ENCODE measurements at regions not wholly inside any gene's neighbourhood (a gene's known extent, or its start where the extent isn't known, plus 50 kb on each side); places are given as distances from the start of the nearest gene placed in this dataset.

DNA sequence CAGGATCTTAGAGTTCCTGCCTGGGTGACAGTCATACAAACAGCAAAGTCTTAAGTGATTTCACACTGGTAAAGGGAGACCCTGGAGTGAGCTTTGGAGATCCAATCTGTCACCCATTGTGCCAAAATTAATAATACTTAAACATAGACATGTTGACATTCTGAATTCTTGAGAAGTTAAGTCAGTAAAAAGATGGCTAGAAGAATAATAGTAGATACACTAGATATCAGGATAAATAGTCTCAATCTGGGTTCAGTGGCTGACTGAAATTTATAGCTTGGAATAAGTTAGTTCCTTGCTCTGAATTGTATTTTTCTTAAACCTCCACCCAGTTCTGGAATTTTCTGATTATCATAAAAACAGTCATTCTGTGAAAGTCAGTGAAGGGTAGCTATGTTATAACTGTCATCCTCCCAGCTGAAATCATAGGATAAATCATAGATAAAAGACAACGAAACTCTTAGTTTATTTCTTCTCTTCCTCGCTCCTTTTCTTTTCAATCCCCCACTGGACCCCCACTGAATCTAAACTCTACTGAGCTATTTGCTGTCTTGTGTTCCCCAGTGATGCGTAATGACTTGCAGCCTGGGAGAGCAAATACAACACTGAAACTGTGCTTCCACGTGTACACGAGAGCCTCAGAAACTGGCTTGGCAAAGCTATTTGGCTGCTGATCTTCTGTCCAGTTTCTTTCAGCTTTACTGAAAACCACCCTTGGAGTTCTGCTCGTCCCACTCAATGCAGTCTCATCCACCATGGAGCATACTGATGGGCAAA is 175.4 kb upstream of the TP63 start:
- no peak for DNase-seq

DNA sequence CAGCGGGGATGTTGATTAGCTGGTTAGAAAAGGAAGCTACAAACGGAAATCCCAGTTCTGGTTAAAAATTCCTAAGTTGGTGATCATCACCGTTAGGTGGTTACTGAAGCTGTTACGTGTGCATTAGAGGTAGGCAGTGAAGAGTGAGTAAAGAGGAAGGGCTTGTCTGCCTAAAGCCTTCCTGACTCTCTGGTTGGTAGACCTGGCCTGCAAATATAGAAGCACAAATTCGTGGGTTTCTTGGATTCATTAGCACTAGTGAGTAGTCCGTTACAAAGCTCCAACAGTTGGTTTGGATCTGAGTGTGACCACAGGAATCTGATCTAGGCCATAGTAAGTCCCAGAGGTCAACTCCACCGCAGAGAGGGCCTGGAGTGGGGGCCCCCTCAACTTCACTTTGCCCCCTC is 174.0 kb upstream of the TP63 start:
- no peak for DNase-seq

DNA sequence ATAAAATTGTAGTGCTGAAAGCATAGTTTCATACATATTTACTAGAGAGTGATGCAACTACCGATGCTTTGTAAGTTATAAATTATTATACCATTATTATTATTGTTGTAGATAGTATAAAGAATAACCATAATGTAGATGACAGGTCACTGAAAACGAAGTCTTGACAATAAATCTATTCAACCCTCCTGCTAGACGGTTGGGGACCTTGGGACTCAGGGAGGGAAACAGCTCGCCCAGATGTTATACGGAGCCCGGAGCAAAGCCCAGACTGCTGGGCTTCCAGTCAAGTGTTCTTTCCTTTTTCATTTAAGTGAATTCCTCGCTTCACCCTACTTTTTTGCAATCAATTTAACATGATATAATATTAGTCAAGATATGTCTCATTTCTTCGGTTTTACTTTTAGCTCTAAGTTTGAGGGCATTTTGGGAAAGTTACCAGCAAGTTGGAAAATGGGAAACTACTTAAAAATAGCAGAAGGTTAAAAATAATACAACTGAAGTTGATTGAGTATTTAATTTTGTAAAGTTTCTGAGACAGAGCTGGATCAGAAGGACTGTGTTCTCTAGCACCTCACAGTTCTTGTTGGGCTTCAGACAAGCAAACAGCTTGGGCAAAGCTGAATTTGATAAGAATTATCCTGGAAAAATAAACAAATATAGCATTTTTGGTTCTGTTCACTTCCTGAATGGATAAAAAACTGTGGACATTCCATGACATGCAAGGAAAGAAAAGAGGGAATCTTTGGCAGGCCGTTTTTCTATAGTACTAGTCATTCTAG is 173.4 kb upstream of the TP63 start:
- DNase-seq = no peak

DNA sequence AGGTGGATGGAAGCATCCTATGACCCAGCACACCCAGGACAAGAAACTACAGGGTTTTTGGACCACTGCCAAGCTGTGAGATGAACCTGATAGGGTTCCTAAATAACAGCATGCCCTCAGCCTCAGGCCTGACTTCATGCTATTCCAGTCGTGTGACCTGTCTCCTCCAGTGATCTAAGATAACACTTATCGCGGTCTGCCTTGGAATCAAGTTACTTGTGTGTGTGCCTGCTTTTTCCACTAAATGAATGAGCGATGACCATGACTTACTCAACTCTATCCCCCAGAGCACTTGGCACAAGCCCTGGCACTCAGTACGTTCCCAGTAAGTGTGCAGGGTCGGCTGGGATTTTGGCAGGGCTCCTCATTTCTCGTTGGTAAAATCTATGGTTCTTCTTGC is 172.7 kb upstream of the TP63 start:
- no peak for DNase-seq

DNA sequence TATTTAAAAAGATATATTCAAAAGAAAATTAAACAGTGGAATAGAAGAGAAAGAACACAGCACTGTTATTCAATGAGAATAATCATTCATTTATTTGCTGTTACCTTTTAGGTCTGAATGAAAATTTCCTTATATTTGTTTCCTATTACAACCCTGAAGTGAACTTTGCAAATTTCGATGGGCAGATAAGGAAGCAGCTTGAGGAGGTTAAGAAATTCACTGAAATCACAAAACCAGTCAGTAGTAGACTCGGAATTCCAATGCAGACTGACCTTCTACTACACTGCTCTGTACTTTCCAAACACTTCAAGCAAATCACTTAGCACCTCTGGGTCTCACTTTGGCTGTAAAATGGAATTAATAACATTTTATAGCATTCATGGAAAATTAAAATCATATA is 172.0 kb upstream of the TP63 start:
- DNase-seq = no peak

DNA sequence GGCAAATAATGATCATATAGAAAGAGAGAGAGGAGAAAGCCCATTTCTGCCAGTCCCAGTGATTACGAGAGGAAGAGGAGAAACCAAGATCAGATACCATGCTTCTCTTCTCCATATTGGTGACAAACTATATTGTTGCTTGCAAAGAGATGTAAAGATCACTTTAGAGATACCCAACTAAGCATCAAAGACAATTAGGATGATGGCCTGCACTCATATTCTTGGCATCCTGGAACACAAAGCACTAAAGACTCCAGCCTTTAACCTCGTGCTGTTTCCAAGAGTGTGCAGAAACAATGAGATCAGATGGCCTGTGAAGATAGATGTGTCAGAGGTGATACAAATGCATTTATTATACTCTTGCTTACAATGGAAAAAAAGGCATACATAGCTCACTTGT is 170.7 kb upstream of the TP63 start:
- no peak for DNase-seq

DNA sequence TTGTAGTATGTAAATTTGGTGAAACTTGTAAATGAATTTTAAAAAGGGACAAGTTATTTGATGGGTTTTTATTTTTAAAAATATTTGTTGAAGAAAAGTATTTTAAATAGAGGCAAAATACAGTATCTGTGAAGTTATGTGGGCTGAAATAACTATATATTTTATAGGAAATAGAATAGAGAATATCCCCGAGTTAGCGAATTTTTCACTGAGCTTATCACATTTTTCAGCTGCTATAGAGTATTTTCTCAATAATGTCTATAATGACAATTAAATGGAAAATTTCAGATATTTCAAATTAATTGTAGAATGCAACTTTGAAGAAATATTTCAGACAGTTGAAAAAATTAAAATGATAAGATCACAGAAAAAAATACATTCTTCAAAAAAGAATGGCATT is 166.4 kb upstream of the TP63 start:
- no peak for DNase-seq

DNA sequence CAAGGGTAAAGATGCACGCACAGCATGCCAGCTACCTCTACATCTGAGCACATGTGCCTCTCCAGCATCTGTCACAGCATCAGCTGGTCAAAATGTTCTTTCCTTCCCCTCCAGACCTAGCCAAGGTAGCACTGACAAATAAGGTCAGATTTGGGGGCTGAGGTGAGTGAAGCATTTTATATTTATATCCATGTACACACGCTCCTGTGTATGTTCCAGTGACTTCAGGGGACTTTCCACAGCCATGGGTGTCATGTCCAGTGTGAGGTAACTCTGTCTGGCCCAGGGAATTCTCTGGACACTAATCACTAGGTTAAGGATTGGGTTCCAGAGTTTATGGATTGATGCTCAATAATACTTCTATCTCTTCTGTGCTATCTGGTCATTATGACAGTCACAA is 165.2 kb upstream of the TP63 start:
- DNase-seq = no peak

DNA sequence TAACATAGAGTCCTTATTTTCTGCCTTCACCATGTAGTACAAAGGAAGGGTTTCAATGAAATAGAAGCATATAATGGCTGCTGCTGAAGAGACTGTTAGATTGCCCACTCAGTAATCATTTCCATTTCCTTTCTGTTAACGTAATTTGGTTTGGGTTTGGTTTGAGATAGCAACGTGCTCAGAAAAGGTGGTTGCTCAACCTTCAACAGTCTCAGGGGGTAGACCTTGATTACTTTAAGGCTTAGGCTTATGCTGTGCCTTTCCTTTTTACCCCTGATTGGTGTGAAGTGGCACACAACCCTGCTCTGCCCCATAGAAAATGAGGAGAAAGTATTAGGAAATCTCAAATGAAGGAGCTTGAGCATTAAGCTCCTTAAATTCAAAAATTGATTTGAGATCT is 163.7 kb upstream of the TP63 start:
- DNase-seq = no peak

DNA sequence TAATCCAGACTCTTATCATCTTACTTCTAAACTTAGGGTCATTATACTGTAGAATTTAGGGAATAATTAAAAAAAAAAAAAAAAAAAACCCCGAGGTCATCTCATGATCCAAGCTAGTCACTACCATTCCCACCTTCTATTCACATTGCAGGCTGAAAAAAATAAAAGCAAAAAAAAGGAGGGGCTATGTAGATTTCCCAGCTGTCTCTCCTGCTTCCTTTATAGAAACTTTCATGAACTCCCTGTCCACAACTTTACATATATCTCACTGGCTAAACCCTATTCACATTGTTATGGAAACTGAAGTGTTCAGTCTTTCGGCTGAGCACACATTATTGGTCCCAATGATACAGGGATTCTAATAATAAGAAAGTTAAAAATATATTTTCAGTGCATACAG is 156.2 kb upstream of the TP63 start:
- no peak for DNase-seq

DNA sequence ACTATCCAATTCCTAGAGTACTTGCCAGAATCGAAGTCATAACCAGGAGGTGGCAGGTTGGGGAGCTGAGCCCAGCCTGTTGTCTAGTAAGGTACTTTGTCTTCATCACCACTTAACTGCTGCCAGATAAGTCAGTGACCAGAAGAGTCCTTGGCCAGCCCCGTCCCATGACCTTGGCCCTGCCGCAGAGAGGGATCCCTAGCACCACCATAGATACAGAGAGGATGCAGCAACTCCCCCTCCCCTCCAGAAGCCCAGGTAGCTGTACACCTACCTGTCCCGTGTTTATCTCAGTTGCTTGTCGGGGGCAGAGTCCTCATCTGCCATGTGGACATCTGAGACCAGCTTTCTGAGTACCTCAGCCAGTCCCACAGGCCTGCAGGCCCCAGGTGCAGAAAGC is 153.6 kb upstream of the TP63 start:
- DNase-seq = no peak

DNA sequence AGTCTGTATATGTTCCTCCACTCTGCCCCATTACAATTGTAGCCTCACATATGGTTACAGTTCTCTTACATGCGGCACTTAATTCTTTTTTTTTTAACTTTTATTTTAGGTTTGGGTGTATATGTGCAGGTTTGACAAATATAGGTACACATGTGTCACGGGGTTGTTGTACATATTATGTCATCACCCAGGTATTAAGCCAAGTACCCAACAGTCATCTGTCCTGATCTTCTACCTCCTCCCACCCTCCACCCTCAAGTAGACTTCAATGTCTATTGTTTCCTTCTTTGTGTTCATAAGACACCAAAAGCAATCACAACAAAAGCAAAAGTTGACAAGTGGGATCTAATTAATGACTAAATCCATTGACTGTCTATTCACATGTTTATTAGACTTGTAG is 144.6 kb upstream of the TP63 start:
- DNase-seq = no peak

DNA sequence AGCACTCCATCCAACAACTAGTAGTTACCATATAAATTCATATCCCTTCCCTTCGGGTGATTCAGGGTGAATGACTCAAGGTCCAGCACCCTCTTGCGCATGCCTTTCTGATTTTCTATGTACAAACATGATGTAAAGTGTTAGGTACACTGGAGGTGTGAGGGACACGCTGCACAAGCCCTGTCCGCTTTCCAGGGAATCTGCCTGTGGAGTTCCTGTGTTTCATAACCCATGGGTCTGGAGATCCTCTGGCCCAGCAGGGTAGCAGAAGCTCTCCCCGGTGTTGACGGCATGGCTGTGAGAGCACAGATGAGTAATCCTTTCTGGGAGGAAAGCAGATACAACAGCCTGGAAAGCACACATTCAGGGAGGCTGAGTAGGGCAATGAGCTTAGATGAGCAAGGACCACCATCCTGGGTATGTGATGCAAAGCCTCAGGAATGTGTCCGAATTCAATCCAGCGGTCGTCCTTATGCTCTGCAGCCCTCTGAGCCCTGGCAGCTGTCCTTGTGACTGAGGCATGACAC is 142.9 kb upstream of the TP63 start:
- no peak for DNase-seq

DNA sequence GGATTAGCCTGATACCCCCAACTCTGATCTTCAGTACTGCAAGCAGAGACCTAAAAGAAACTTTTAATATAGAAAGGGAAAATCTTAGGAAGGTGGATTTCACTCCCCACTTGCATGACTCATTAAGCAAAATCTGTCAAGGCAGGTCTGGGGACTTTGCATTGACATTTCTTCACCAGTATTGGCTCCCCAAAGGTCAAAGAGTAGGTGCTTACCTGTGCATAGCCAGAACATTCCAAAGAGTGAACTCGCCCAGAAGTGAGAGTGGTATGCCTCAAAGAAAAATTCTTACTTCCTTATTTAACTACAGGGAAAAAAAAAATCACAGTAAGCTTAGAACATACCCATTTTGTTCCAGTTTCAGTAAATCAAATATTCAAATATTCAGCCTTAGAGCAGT is 140.9 kb upstream of the TP63 start:
- DNase-seq = no peak

DNA sequence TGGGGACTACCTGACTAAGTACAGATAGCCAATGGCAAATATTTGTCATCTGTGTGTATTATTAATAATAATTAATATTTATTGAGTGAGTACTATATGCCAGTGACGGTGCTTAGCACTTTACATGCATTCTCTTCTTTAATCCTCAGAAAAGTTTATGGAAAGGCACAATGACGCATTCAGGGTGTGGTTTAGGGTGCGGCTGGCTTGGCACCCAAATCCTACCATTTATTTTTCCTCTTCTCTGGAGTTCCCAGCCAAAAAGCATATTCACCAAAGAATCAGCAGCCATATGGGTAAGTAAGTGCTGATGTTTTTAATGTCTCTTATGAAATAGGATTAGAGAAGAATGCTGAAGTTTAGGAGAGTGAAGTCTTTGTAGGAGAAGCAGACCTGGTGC is 140.4 kb upstream of the TP63 start:
- no peak for DNase-seq

DNA sequence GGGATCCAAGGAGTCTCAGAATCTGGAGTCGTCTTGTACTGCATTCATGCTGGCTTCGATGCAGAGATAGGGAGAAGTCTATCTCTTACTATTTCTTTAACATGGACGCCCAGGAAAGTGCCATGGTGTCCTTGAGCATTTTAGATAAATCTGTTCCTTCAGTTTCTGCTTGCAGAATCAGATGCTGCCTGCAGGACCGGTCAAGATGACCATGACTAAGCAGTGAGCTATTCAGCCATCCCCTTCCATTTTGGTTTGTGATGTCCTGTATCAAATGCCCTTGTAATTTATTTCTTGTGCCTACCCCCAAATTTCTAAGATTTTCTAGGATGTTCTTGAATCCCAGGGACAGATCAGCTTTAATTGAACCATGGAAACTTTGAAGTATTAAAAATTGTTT is 139.4 kb upstream of the TP63 start:
- DNase-seq = no peak

DNA sequence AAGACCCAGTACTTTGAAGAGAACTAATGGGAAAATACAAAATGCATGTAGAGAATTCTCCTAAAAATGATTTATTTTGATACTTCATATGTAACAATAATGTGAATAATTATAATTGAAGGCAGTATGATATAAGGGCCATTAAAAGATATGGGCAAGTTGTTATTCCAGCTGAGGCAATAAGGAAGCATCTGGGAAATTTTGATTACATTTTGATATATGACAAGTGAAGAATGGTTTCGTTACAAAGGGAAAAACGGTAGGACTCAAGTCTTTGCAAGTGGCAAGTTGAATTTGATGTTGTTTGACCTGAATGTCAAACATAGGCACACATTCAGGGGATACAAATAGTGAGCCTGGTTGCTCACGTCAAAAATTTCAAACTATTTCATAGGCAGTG is 137.9 kb upstream of the TP63 start:
- DNase-seq = no peak

DNA sequence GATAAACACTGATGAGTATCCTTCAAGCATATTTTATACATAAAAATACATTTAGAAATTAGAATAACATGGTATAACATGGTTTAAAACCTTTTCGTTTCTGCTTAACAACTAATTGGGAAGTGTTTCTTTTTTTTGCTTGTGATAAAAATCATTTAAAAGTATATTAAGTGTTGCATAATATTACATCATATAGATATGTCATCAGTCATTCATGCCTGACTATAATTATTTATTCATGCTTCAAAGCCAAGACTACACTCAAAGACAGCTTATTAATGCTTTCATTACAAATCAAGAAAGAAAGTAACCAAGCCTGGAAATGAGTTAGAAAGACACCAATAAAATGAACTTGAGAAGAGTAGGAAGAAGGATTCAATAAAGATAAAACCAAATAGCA is 136.6 kb upstream of the TP63 start:
- no peak for DNase-seq

DNA sequence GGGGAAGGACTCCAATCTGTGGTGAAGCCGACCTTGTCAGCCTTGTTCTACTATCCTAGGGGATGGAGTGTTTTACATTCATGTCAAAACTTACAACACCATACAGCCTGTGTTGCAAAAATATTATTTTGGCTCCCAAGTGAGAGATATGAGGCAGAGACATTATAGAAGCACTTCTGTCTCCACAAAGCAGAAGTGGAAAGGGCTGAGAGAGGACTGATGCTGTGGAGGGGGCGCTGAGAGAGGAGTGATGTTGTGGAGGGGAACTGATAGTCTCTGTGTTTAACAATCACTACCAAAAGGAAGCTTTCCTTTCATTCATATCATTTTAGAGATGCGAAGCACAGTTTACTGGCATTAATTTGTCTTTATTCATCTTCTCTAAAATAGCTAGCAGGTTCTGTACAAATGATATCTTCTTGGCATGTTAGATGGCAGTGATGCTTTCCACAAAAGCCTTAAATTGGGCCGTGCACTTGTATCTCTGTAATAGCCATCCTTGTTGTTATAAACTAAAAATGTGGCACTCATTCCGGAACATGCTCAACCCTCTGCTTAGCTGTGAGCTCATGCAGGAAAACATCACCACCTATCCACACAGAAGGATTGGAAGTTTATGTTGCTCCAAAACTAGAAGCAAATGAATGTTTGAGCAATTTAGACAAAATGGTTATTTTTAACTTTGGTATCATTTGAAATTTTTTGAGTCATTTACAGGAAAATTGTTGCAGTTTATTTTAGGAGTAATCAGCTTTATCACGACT is 134.6 kb upstream of the TP63 start:
- DNase-seq = no peak

DNA sequence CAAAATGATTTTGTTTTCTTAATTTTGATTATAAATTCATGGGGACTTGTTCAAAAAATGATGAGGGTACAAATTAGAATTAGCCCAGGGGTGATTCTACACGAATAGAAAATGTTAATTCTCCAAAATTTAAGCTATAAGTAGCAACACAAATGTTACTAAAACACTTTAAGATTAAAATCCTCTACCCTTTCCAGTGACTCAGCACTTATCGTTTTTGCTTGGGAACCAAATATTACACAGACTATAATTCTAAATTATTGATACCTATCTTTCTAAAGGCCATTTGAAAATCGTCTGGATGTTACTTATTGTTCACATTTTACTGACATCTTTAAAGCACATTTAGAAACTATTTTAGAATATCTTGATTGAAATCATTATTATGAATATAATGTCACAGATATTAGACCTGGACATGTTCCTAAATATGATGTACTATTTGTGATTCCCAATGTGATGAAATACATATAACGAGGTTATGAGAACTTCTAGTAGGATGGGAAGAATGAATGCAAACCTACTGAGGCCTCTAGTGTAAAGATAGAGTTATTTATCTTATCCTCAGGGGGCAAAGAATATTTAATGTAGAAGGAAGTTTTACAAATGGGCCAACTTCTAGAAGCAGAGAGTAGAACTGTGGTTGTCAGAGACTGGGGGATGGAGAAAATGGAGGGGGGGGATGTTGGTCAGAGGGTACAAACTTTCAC is 132.0 kb upstream of the TP63 start:
- DNase-seq = no peak

DNA sequence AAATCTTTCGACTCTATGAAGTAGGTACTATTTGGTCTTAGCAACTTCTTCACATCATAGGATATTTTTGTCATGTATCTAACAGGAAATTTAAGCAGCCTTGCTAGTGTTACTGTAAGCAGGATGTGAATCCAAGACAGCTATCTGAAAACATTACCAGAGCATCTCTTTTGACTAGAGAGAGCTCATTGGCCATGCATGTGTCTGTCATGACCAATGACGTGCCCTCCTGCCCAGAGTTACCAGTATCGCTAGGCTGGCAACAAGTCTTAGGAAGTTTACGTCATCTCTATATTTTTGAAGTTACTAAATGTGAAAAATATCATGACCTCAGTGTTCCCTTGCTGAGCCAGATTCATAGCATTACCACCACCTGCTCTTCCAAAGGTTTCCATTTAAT is 130.9 kb upstream of the TP63 start:
- DNase-seq = no peak

DNA sequence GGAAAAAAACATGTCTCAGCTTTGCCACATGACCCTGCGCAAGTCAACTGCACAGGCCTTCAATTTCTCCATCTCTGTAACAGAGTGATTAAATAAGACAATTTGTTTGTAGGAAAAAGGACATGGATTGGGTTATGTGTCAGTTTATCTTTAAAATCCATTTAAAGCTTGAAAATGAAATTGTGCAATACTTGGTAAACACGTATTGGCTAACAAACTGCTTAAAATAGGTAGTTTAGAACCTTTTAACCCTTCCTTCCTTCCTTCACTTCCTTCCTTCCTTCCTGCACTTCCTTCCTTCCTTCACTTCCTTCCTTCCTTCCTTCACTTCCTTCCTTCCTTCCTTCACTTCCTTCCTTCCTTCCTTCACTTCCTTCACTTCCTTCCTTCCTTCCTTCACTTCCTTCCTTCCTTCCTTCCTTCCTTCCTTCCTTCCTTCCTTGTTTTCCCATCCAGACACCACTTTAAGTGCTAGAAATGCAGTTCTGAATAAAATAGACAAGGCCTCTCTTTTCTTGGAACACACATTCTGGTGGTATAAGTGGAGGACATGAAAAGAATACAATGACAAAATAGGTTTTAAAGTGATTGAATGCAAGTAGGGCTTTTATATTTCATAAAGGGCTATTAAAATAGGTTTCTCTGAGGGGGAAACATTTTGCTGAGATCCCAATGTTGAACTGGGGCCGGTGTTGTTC is 130.2 kb upstream of the TP63 start:
- DNase-seq = no peak

Measured in NCI-H524 treated with DMSO at 0.1 percent for 48 hours (cell line).